HepG2 (cell line): ENCODE measurements at regions not wholly inside any gene's neighbourhood (a gene's known extent, or its start where the extent isn't known, plus 50 kb on each side); places are given as distances from the start of the nearest gene placed in this dataset.

Experiments
- NFKB2 ChIP-seq: sonication (generic); formaldehyde crosslinking; IDR thresholded peaks from 2 replicates; pipeline ENCODE4 v1.4.0; 2020; ENCODE audit warnings: missing genetic modification reagents, borderline replicate concordance
- NPAS2 ChIP-seq: sonication (generic); formaldehyde crosslinking; IDR thresholded peaks from 2 replicates; pipeline ENCODE4 v1.8.0; 2022; ENCODE audit warnings: mild to moderate bottlenecking, missing genetic modification reagents, borderline replicate concordance
- XBP1 ChIP-seq: sonication (generic); formaldehyde crosslinking; IDR thresholded peaks from 2 replicates; pipeline ENCODE4 v1.5.0; 2020; ENCODE audit warnings: missing genetic modification reagents
- ZNF34 ChIP-seq: sonication (generic); formaldehyde crosslinking; IDR thresholded peaks from 2 replicates; pipeline ENCODE4 v1.4.0; 2020; ENCODE audit warnings: mild to moderate bottlenecking, missing genetic modification reagents, borderline replicate concordance
- TF ChIP-seq, protein P1 (sequence below): sonication (generic); formaldehyde crosslinking; IDR thresholded peaks from 2 replicates; pipeline ENCODE4 v1.5.1; 2020; ENCODE audit warnings: missing genetic modification reagents, mild to moderate bottlenecking, borderline replicate concordance
- TF ChIP-seq, protein P2 (sequence below): sonication (generic); formaldehyde crosslinking; IDR thresholded peaks from 2 replicates; pipeline ENCODE4 v1.8.0; 2022; ENCODE audit warnings: mild to moderate bottlenecking, missing genetic modification reagents, moderate library complexity
- TF ChIP-seq, protein P3 (sequence below): sonication (generic); formaldehyde crosslinking; IDR thresholded peaks from 2 replicates; pipeline ENCODE4 v1.8.1; 2022; ENCODE audit warnings: low read depth, mild to moderate bottlenecking, missing genetic modification reagents
- TF ChIP-seq, protein P4 (sequence below): sonication (generic); formaldehyde crosslinking; IDR thresholded peaks from 2 replicates; pipeline ENCODE4 v1.5.0; 2020; ENCODE audit warnings: mild to moderate bottlenecking, missing genetic modification reagents

DNA sequence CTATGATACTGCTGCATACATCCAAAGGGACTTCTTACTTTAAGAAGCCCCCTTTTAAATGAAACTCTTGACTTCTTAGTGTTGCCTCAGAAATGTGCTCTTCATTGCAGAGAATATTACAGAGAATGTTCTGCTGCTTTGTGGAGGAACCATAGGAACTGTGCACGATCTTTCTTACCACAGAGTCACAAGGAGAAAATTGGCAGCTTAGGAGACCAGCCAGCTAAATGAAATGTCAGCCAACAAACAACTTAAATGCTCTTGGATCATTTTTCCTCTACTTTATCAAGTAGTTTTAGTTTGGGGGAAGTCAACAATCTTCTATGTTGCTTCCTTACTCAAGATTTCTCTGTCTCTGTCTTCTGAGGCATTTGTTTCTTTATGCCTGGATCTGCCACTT lies 125.9 kb upstream of the MLIP start (continued):
- TF ChIP-seq, protein P1, sequence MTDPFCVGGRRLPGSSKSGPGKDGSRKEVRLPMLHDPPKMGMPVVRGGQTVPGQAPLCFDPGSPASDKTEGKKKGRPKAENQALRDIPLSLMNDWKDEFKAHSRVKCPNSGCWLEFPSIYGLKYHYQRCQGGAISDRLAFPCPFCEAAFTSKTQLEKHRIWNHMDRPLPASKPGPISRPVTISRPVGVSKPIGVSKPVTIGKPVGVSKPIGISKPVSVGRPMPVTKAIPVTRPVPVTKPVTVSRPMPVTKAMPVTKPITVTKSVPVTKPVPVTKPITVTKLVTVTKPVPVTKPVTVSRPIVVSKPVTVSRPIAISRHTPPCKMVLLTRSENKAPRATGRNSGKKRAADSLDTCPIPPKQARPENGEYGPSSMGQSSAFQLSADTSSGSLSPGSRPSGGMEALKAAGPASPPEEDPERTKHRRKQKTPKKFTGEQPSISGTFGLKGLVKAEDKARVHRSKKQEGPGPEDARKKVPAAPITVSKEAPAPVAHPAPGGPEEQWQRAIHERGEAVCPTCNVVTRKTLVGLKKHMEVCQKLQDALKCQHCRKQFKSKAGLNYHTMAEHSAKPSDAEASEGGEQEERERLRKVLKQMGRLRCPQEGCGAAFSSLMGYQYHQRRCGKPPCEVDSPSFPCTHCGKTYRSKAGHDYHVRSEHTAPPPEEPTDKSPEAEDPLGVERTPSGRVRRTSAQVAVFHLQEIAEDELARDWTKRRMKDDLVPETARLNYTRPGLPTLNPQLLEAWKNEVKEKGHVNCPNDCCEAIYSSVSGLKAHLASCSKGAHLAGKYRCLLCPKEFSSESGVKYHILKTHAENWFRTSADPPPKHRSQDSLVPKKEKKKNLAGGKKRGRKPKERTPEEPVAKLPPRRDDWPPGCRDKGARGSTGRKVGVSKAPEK (CRISPR knock-in tag), result no peak
- TF ChIP-seq, protein P2, sequence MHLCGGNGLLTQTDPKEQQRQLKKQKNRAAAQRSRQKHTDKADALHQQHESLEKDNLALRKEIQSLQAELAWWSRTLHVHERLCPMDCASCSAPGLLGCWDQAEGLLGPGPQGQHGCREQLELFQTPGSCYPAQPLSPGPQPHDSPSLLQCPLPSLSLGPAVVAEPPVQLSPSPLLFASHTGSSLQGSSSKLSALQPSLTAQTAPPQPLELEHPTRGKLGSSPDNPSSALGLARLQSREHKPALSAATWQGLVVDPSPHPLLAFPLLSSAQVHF (CRISPR knock-in tag), result no peak
- TF ChIP-seq ZNF34 (no peak), NPAS2 (CRISPR knock-in tag) (no peak), XBP1 (CRISPR knock-in tag) (no peak), NFKB2 (CRISPR knock-in tag) (no peak)
- TF ChIP-seq, protein P3, sequence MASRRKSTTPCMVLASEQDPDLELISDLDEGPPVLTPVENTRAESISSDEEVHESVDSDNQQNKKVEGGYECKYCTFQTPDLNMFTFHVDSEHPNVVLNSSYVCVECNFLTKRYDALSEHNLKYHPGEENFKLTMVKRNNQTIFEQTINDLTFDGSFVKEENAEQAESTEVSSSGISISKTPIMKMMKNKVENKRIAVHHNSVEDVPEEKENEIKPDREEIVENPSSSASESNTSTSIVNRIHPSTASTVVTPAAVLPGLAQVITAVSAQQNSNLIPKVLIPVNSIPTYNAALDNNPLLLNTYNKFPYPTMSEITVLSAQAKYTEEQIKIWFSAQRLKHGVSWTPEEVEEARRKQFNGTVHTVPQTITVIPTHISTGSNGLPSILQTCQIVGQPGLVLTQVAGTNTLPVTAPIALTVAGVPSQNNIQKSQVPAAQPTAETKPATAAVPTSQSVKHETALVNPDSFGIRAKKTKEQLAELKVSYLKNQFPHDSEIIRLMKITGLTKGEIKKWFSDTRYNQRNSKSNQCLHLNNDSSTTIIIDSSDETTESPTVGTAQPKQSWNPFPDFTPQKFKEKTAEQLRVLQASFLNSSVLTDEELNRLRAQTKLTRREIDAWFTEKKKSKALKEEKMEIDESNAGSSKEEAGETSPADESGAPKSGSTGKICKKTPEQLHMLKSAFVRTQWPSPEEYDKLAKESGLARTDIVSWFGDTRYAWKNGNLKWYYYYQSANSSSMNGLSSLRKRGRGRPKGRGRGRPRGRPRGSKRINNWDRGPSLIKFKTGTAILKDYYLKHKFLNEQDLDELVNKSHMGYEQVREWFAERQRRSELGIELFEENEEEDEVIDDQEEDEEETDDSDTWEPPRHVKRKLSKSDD (CRISPR knock-in tag), result no peak
- TF ChIP-seq, protein P4, sequence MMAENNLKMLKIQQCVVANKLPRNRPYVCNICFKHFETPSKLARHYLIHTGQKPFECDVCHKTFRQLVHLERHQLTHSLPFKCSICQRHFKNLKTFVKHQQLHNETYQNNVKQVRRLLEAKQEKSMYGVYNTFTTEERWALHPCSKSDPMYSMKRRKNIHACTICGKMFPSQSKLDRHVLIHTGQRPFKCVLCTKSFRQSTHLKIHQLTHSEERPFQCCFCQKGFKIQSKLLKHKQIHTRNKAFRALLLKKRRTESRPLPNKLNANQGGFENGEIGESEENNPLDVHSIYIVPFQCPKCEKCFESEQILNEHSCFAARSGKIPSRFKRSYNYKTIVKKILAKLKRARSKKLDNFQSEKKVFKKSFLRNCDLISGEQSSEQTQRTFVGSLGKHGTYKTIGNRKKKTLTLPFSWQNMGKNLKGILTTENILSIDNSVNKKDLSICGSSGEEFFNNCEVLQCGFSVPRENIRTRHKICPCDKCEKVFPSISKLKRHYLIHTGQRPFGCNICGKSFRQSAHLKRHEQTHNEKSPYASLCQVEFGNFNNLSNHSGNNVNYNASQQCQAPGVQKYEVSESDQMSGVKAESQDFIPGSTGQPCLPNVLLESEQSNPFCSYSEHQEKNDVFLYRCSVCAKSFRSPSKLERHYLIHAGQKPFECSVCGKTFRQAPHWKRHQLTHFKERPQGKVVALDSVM (CRISPR knock-in tag), result no peak
